Globus pallidus (tissue), 1 donor: ENCODE measurements at regions not wholly inside any gene's neighbourhood (a gene's known extent, or its start where the extent isn't known, plus 50 kb on each side); places are given as distances from the start of the nearest gene placed in this dataset.

Source experiments
- DNase-seq: peaks from one replicate; pipeline ENCODE4 v3.0.0-alpha.2; 2015; ENCODE audit warnings: low spot score

DNA sequence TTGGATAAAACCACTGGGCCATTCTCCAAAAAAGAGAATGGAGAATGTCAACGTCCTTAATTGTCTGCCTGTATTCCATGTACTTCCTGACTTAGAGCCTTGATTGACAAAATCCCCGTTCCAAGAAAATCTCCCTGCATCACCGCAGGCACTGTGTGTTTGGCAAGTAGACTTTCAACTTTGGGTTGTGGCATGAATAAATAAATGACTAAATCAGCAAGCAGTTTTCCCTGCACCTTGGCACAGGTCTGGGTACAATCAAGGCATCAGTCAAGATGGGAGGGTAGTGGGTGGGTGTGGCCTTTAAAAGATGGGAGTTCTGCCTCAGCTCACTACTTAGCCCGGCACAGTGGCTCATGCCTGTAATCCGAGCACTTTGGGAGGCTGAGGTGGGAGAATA lies 248.5 kb upstream of the RPL38 start:
- no peak for DNase-seq

DNA sequence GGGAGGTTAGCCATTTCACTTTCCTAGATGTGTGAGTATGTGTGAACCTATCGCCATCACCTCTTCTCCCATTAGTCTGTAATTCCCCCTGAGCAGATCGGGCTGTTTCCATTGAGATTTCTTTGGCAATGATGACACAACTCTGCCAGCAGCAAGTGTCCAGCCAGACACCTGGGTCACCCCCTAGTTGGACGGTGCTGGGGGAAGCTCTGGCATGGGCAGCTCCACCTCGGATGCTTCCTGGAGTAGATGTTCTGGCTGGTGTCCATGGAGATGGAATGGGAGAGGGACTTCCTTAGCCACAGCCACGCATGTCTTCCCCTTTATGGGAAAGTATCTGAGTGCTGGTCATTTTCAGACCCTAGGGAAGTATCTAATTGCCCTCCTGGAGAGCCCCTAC lies 247.9 kb upstream of the RPL38 start:
- no peak for DNase-seq

DNA sequence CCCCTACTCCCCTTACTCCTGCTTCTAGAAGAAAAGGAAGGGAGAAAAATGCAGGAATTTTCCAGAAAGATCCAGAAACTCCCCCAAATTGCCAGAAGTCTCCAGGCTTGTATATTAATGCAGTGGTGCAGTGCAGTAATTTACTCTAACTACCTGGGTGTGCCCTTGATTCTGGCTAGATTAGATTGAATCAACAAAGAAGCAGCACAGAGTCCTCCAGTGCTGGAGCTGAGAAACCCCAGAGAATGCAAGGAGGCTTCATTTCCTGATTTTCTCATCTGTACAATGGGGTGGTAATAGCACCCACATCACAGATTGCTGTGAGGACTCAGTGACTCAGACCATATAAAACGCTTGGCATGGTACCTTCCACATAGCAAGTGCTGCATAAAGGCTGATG lies 247.3 kb upstream of the RPL38 start:
- no peak for DNase-seq

DNA sequence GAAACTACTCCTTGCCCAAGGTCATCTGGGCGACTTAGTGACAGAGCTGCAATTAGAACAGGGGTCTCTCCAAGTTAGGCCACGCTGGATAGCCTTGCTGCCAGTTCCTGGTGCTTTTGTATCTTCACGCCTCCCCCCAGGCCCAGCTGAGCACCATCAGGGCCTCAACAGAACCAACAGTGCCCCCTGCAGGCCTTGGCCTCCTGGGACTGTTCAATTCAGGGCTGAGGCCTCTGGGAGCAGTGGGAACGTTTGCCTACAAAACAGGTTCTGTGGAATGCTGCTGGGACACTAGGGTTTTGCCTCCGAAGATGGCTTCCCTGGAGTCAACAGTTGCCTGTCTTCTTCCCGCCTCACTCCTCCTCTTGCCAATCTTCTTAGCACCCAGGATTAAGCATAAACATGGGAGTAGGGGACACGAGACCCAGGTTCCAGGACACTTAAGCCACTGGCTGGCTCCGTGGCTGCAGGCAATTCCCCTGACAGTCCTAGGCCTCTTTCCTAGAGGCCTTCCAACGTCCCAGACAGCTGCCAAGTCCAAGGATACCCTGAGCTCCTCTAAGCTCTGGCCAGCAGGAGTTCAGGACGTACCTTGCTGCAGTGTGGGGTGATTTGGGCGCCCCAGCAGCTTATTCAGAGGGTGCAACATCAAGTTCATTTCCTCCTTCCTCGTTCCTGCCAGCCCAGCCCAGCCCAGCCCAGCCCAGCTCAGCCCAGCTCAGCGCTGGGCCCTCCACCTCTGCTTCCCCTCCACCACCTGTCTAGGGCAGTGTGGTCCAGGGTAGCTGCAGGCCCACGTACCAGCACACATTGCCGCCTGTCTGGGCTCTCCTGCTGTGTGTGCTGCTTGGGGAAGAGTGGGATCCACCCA lies 246.6 kb upstream of the RPL38 start:
- DNase-seq: peak; percentile 72

DNA sequence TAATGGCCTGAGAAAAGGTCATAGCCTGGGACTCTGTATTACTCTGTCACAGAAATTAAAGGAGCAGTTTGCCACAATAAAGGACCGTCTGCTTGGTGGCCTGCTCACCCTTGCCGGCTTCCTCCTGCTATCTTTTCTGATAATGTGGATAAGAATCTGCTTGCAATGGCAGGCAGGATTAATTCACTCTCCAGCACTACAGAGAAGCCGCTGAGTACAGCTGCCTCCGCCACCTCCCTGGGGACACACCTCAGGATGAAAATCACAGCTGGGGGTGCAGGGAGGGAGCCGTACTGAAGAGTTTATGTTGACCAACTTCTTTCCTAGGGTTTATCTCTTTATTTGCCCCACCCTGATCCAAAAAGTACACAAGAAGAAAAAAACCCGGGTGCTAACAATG lies 245.9 kb upstream of the RPL38 start:
- DNase-seq: no peak

DNA sequence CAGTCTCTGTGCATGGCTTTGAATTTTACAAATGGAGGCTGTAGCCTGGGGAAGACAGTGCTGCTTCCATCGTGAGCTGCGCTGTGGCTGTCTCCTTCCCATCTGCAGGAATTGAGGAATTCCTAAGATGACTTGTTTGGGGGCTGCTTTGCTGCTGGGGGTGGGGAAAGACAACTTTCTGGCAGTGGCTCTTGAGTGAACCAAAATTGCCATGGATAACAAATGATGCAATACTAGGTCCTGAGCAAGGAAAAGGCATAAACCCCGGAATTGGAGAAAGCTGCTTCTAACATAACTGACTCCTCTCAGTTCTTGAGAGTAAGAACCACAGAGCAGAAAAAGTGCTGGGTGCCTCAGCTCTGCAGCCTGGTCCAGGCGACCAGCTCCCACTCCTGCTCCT lies 245.0 kb upstream of the RPL38 start:
- DNase-seq: no peak

DNA sequence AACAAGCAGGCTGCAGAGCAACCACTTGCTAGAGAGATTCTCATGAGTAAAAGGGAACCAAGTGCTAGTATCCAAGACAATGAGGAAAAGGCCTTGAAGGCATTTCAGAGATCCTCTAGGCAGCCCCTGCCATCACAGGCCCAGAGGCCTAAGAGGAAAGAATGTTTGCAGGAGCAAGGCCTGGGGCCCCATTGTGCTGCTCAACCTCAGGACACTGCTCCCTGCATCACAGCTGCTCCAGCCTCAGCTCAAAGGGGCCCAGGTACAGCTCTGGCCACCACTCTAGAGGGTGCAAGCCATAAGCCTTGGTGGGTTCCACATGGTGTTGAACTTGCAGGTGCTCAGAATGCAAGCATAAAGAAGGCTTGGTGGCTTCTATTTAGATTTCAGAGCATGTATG lies 243.0 kb upstream of the RPL38 start:
- no peak for DNase-seq

DNA sequence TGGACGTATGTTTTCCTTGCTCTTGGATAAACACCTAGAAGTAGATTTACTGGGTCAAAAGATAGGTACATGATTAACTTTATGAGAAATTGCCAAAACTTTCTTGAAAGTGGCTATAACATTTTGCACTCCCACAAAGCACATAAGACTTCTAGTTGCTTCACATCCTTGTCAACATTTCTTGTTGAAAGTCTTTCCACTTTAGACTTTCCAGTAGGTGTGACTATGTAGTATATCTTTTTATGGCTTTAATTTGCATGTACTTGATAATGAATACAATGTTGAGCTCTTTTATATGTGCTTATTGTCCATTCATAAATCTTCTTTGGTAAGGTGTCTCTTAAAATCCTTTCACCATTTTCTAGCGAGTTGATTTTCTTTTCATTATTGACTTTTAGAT lies 241.2 kb upstream of the RPL38 start:
- no peak for DNase-seq

DNA sequence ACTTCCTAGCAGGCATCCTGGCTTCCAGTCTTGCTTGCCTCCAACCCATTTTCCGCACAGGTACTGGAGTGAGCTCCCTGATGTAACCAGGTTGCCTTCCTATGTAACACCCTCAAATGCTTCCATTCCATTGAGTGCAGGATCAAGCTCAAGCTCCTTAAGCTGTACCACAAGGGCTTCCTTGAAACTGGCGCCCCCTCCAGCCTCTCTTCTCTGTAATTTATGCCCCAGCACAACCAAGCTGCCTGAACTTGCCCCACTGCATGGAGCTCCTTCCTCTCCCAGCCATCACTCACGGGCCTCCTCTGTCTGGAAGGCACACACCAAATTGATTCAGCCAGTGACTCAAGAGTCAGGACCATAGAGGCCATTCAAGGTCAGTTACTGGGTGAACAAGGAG lies 234.8 kb upstream of the RPL38 start:
- DNase-seq: no peak

DNA sequence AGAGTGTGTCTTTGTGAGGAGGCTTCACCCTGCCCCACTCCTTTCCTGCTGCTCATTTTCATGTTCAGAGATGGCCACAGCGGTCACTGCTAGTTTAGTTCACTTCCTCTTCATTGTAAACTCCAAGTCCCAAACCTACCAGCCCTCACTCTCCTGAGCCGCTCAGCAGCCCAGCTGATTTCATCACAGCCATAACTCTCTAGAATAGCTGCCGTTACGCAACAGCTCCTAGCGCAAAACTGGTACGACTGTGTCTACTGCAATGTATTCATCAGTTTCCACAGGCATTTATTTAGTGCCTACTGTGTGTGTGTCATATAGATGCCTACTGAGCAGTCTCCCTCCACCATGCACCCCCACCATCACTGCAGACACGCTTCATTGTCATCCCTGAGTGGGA lies 233.5 kb upstream of the RPL38 start:
- DNase-seq: peak; percentile 41

DNA sequence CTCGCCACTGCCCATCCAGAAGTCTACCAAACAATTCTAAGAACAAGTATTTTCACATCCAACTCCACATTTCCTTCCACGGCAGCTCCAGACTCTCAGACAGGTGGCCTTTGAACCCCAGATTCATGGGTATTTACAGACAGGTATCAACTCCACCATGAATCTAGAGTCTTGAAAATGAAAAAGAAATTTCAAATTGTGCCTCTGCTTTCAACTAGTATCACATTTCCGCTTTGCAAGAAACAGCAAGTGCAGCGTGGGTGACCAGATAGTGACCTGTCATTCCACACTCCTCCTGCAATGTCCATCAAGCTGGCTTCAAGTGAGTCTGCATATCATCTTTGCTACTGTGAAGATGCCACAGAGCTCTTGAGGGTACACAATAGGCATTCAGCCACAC lies 232.4 kb upstream of the RPL38 start:
- DNase-seq: no peak

DNA sequence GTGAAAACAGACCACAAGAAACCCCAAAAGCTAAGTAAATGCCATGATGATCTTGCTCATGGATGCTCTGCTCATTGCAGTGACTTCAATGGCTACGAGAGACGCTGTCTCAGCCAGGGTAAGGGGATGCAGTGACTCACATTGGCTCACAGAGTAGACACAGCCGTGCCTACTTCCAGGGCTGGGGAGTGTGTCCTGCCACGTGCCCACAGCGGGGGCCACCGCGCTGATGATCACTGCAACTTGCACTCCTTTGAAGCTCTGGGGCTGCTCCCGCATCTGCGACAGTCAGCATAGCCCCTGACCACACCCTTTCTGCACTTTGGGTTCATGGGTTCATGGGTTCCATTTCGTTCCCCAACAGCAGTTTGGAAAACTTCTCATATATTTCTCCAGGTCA lies 231.4 kb upstream of the RPL38 start:
- DNase-seq: no peak

DNA sequence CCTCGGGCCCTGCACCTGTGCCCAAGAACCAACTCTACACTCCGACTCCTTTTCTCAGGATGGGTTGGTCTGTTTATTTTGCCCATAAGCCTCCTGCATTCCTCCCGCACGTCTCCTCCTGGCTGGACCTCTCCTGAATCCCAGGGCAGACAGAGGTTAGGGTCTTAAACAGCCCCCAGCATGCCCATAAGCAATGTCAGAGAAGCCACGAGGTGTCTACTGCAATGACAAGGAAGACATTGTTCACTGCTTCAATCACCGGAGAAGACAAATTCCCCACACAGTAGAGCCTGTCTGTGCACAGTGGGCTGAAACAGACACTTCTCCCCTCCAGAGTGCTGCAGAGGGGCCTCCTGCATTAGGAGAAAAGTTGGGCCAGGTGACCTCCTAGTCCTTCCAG lies 230.6 kb upstream of the RPL38 start:
- DNase-seq: no peak

DNA sequence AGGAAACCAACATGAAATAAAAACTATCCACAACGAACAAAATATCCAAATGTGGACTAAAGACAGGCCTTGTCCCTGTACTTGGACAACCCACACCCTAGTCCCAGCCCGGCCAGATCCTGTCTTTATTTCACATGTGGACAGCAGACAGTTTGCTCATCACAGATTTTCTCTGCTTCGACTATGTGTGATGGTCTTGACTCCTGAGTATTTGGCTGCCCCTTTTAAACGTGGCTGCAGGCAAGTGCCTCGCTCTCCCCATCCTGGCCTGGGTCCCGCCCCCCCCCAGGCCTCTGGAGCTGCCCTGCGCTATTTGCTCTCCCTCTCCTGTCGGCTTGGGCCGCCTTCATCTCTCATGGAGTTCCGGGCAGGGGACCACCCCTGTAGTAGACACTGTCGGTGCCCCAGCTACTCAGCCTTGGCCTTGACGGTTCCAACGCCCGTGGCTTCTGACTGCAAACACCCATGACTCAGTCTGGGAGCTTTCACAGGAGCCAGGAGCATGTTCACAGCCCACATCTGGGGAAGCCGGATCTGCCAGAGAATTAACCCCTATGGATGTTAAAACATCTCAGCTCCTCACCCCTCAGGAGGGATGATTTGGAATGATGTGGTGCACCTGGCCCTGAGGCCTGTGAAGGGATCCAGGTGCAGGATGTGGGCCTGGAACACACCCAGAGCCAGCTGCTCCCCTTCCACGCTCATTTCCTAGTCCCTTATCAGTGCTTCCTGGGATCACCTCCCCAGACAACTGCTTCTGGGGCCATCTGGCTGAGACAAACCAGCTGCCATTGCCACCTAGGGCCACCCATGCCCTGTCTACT lies 229.7 kb upstream of the RPL38 start:
- DNase-seq: no peak

DNA sequence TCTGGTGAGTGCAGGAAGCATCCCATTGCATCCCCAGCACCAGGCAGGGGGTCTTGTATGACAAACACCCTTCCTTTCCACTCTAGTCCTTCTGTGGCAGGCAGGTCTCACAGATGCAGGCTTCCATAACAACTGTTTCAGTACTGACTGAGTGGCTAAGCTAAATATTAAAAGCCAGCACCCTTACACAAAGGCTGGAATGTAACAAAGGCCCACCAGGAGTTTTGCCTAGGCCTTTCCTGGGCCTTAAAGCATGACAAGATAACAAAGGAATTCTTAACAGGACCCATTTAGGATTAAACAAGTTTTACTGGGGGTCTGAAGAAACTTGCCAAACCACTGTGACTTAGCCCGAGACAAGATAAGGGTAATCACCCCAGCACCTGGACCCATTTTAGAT lies 228.9 kb upstream of the RPL38 start:
- DNase-seq: no peak

DNA sequence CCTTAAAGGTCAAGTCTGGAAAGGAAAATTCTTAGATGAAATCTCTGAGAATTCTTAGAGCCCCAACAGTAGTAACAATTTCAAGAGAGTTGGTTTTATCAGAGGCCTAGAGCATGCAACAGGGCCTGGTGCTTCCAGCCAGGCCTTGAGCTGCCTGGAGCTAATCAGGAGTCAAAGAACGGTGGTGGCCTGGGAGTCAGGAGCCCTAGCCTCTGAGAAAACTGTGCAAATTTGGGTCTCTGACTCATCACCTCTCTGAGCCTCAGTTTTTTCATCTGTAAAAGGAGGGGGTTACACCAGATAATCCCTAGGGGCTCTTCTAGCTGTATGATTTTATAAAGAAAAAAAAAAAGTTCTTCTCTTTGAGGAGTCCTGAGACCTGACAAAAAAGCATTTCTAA lies 227.3 kb upstream of the RPL38 start:
- no peak for DNase-seq

DNA sequence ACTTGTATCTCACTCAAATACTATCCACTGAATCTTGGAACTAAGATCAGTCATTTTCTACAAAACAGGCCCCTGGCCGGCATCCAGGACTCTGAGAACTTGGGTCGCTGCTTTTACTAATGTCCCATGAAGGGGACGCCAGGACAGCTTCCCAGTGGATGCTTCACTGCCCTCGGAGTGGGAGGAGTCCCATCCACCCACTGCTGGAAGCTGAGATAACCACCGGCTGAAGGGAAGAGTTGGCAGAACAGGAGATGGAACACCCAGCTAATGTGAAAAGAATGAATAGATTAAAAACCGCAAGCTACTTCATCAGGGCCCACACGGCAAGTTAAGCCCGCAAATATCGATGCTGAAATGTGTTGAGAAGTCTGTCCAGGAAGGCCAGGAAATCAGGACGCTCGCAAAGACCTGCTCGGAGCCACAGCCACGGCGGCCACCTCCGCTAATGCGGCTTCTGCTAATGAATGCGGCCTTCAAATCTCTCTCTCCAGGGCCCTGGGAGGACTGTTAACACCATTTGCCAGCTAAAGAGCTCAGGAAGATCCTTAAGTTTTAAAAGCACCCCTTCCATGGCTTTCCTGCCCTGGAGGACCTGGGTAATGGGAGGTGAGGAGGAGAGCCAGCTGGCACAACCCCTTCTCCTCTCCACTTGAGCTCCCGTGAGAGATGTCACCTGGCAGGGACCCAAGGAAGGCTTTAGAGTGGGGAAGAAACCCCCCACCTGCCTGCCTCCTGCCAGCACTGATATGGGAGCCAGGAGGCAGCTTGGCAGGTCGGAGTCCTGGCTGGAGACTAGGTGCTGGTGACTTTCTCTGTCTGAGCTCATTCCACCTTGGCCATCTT lies 226.6 kb upstream of the RPL38 start:
- no peak for DNase-seq

DNA sequence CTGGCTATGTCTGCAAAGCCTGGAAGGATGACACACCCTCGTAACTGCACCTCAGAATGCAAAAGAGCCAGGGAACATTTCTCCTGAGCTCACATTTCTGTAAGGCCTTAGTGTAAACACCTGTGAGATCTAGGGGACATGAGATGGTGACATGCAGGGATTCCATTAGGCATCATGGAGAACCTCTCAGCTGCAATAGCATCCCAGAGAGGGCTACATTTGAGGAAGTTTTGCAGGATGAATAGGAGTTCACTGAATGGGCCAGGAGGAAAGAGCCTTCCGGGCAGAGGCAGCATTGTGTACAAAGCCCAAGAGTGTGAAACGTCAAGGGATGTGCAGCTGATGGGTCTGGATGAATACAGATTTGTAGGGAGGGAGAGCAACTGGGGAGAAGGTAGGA lies 223.0 kb upstream of the RPL38 start:
- DNase-seq: no peak

DNA sequence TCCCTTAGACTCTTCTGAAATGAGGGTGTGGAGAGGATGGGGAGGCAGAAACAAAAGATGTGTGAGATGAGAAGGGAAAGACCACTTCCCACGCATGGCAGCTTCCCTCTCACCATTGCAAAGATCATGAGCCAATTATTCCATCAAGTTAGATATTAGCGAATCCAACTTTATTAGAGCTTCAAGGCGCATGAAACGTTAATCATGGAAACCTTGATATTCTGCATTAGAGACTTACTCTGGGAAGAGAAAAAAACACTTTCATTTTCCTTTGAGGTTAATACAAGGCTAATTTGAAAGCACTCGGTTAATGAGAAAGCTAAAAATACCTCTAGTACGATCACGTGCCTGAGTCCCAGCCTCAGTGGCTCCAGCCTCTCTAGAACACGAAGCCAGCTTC lies 220.6 kb upstream of the RPL38 start:
- no peak for DNase-seq

DNA sequence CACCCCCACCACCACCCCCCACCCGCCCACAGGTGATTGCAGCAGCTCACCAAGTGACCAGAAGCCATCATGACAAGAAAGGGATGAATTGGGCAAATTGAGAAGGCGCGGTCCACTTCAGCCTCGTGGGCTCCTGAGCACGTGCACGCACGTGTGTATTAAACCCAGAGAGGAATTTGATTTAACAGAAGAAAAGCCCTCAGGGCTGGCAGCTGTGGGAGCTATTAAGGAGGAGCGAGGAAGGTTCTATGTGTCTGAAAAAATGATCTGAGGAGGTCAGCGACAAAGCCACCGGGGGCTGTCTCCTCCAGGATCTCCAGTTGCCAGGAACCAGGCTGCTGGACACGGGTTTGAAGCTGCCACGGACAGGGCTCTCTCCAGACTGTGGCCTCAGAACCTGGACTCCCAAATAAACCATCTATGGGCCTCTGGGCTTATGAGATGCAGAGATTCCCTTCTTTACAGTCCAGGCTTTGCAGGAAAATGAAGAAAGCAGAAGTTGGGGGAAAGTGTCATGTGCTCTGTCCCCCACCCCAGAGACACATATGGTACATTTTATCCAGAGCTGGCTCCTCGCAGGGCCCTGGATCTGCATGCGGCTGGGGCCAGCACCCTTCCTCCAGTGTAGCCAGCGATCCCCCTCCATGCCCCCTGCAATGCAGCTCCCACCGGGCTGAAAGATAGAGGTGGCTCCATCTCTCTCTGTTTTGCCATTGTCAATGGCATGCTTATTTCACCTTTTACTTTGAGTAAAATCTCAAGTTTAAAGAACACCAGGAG lies 219.7 kb upstream of the RPL38 start:
- no peak for DNase-seq

DNA sequence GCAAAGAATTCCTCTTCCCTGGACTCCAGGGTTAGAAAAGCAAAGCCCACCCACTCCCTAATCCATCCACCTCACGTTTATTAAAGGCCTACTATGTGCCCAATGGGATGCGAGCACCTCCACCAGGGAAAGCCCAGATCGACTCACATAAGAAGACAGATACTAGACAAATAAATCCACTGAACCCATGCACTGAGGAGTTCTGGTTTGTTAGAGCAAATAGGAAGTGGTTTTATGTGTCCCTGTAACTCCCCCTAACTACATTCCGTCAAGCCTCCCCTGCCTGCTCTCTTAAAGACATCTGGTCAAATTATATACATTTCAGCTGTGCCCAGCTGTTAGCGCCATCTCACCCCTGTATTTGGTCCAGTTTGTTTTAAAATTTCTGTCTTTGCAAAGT lies 218.5 kb upstream of the RPL38 start:
- DNase-seq: no peak
